GM12874 (cell line): ENCODE measurements at regions not wholly inside any gene's neighbourhood (a gene's known extent, or its start where the extent isn't known, plus 50 kb on each side); places are given as distances from the start of the nearest gene placed in this dataset.

Experiments used
- TF ChIP-seq, protein P1 (sequence below): IDR thresholded peaks from 2 replicates; pipeline ENCODE4 v1.5.1; 2011; ENCODE audit warnings: low read depth, mild to moderate bottlenecking, control low read depth, low read length, moderate library complexity; ENCODE audit not compliant: insufficient read depth

DNA sequence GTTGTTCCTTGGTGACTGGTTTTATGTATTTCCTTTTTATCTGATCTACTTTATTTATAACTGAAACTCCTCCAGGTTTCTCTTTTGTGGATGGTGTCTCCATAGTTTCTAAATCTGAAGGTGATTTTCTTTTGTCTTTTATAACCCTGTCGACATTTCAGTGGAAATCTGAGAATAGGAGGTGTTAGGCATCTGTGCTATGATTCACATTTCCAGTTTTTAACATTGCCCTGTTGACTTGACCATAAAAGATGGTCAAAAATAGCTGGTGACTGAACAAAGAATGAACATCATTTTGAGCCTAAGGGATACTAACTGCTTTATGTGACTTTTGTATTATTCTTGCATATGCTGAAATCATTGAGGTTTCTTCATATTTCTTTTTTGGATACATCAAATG lies 190.5 kb downstream of the PCSK1 start:
- TF ChIP-seq, protein P1, sequence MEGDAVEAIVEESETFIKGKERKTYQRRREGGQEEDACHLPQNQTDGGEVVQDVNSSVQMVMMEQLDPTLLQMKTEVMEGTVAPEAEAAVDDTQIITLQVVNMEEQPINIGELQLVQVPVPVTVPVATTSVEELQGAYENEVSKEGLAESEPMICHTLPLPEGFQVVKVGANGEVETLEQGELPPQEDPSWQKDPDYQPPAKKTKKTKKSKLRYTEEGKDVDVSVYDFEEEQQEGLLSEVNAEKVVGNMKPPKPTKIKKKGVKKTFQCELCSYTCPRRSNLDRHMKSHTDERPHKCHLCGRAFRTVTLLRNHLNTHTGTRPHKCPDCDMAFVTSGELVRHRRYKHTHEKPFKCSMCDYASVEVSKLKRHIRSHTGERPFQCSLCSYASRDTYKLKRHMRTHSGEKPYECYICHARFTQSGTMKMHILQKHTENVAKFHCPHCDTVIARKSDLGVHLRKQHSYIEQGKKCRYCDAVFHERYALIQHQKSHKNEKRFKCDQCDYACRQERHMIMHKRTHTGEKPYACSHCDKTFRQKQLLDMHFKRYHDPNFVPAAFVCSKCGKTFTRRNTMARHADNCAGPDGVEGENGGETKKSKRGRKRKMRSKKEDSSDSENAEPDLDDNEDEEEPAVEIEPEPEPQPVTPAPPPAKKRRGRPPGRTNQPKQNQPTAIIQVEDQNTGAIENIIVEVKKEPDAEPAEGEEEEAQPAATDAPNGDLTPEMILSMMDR = no peak

GRCh38 chr5:96236831-96237230 lies 196.2 kb downstream of the PCSK1 start:
- TF ChIP-seq, protein P1 = no peak

- TF ChIP-seq, protein P1 = no peak
Measured at GRCh38 chr5:96236051-96236450, 197.0 kb downstream of the PCSK1 start.

DNA sequence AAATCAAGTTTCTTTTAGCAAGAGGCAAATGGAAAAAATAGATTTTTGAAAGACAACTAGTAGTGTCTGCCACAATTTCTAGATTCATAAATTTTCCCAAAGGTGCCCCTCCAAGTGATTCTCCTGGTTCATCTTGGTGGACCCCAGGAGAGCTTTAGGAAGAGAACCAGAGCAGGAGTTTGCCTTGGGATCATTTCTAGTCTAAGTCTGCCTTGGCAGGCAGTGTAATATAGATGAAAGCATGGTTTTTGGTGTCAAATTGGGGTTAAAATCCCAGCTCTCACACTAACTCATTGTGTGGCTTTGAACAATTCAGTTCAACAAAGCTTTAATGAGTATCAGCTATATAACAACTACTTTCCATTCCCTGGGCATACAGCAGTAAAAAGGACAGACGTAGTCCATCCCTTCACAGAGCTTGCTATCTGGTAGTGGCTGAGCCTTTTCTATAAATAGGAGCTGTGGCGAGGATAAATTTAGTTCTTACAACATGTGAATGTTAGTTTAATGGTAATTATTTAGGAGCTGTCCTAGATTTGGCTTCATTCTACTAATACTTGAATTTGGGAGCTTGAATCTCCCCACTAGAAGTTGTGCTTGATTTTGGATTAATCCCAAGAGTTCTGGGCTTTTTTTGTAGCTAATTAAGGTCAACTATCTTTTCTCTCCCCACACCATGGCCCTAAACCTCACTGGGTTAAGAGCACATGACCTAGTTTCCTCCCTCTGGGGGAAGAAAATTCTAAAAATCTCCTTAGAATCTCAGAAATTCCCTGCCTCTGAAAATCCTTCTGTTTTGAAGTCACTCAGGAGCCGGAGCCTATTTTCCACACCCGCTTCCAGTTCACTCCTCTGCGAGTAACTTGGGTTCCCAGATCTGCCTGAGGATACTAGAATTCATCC lies 197.8 kb downstream of the PCSK1 start:
- TF ChIP-seq, protein P1 = no peak

DNA sequence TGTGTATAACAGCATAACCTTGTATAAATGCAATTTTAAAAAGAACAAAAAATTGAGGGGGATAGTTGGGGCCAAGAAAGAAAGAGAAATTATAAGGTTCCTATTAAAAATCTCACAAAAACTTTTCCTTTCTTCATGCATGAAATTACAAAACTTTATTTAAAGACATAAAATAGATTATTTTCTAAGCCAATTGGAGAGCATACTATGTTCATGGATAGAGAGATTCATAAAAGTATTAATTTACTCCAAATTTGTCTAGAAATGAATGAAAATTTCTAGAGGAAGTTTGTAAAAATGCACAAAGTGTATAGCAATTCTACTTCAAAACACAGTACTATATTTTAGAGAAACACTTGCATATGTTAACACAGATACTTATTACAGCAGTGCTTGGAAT lies 200.4 kb downstream of the PCSK1 start:
- TF ChIP-seq, protein P1 = no peak

DNA sequence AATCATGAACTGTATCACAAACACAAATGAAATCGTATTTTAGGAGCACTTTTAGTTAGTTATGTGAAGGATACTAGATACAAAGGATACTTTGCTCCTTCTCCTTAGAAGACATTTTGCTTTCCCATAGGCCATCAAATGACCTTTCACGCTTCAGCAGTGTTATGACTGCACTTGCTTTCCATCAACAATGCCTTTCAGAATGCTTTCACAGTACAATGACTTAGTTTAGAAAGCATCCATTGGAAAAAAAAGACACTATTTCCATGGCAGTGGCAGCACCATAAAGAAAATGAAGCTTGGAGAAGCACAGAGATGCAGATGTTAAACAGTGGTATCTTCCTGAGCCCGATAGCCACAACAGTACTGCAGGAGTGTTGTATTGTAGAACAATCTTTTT lies 203.9 kb downstream of the PCSK1 start:
- TF ChIP-seq, protein P1 = no peak

GRCh38 chr5:96228408-96228807 lies 204.6 kb downstream of the PCSK1 start:
- TF ChIP-seq, protein P1 = no peak
